ENCODE measurements at regions not wholly inside any gene's neighbourhood (a gene's known extent, or its start where the extent isn't known, plus 50 kb on each side); places are given as distances from the start of the nearest gene placed in this dataset.
"Not testable (repeated sequence)": the region's sequence is repeated elsewhere in the genome, so short reads cannot be mapped to it uniquely, and the experiment has no call there.

GRCh38 chr10:90222939-90223338 lies 521.5 kb downstream of the KIF20B start:
- Histone ChIP-seq H3K27ac (ENCODE audit: low read depth in 2 of 2, low read length in 2 of 2) (no peak overlapping the region), H3K9me3 (ENCODE audit: control insufficient read depth in 2 of 2, low read length in 2 of 2) (no peaks in the 10 kb centered on the region), H3K4me3 (ENCODE audit: low read length in 2 of 2) (no peak overlapping the region)

GRCh38 chr10:90224791-90225566 lies 523.6 kb downstream of the KIF20B start:
- Histone ChIP-seq H3K9me3 (ENCODE audit: control insufficient read depth in 2 of 2, low read length in 2 of 2) (no peaks in the 10 kb centered on the region), H3K36me3 (ENCODE audit: control insufficient read depth in 2 of 2, insufficient read depth in 2 of 2, low read length in 2 of 2) (no peaks in the 10 kb centered on the region), H3K4me3 (ENCODE audit: low read length in 2 of 2) (no peak overlapping the region), H3K27ac (ENCODE audit: low read depth in 2 of 2, low read length in 2 of 2) (no peak overlapping the region), H3K9ac (ENCODE audit: low read depth in 1 of 2, low read length in 2 of 2) (no peak overlapping the region), H3K4me1 (ENCODE audit: control insufficient read depth in 2 of 2, insufficient read depth in 2 of 2, low read length in 2 of 2) (no peaks in the 10 kb centered on the region), H3K27me3 (ENCODE audit: control insufficient read depth in 2 of 2, insufficient read depth in 2 of 2, low read length in 2 of 2) (no peaks in the 10 kb centered on the region)

More at GRCh38 chr10:90222939-90223338, 521.5 kb downstream of the KIF20B start:
- Histone ChIP-seq H3K27me3 (ENCODE audit: control insufficient read depth in 2 of 2, insufficient read depth in 2 of 2, low read length in 2 of 2) (no peaks in the 10 kb centered on the region), H3K36me3 (ENCODE audit: control insufficient read depth in 2 of 2, insufficient read depth in 2 of 2, low read length in 2 of 2) (no peaks in the 10 kb centered on the region), H3K4me1 (ENCODE audit: control insufficient read depth in 2 of 2, insufficient read depth in 2 of 2, low read length in 2 of 2) (no peaks in the 10 kb centered on the region), H3K9ac (ENCODE audit: low read depth in 1 of 2, low read length in 2 of 2) (no peak overlapping the region)

GRCh38 chr10:90226517-90226916 lies 525.1 kb downstream of the KIF20B start:
- no peaks in the 10 kb centered on the region for H3K27me3 ChIP-seq (ENCODE audit: control insufficient read depth in 2 of 2, insufficient read depth in 2 of 2, low read length in 2 of 2)
- no peaks in the 10 kb centered on the region for H3K9me3 ChIP-seq (ENCODE audit: control insufficient read depth in 2 of 2, low read length in 2 of 2)
- H3K9ac ChIP-seq (ENCODE audit: low read depth in 1 of 2, low read length in 2 of 2): no peak overlapping the region
- H3K27ac ChIP-seq (ENCODE audit: low read depth in 2 of 2, low read length in 2 of 2): no peak overlapping the region
- H3K4me1 ChIP-seq (ENCODE audit: control insufficient read depth in 2 of 2, insufficient read depth in 2 of 2, low read length in 2 of 2): no peaks in the 10 kb centered on the region
- no peak overlapping the region for H3K4me3 ChIP-seq (ENCODE audit: low read length in 2 of 2)
- H3K36me3 ChIP-seq (ENCODE audit: control insufficient read depth in 2 of 2, insufficient read depth in 2 of 2, low read length in 2 of 2): no peaks in the 10 kb centered on the region

GRCh38 chr10:90227217-90227656 lies 525.8 kb downstream of the KIF20B start:
- H3K4me3 ChIP-seq (ENCODE audit: low read length in 2 of 2): no peak overlapping the region
- H3K9ac ChIP-seq (ENCODE audit: low read depth in 1 of 2, low read length in 2 of 2): no peak overlapping the region
- H3K36me3 ChIP-seq (ENCODE audit: control insufficient read depth in 2 of 2, insufficient read depth in 2 of 2, low read length in 2 of 2): no peaks in the 10 kb centered on the region
- no peak overlapping the region for H3K27ac ChIP-seq (ENCODE audit: low read depth in 2 of 2, low read length in 2 of 2)
- H3K27me3 ChIP-seq (ENCODE audit: control insufficient read depth in 2 of 2, insufficient read depth in 2 of 2, low read length in 2 of 2): no peaks in the 10 kb centered on the region
- no peaks in the 10 kb centered on the region for H3K9me3 ChIP-seq (ENCODE audit: control insufficient read depth in 2 of 2, low read length in 2 of 2)
- no peaks in the 10 kb centered on the region for H3K4me1 ChIP-seq (ENCODE audit: control insufficient read depth in 2 of 2, insufficient read depth in 2 of 2, low read length in 2 of 2)

GRCh38 chr10:90227786-90228185 lies 526.4 kb downstream of the KIF20B start:
- Histone ChIP-seq H3K9me3 (ENCODE audit: control insufficient read depth in 2 of 2, low read length in 2 of 2) (no peaks in the 10 kb centered on the region), H3K4me3 (ENCODE audit: low read length in 2 of 2) (no peak overlapping the region), H3K36me3 (ENCODE audit: control insufficient read depth in 2 of 2, insufficient read depth in 2 of 2, low read length in 2 of 2) (no peaks in the 10 kb centered on the region), H3K9ac (ENCODE audit: low read depth in 1 of 2, low read length in 2 of 2) (no peak overlapping the region), H3K27me3 (ENCODE audit: control insufficient read depth in 2 of 2, insufficient read depth in 2 of 2, low read length in 2 of 2) (no peaks in the 10 kb centered on the region), H3K4me1 (ENCODE audit: control insufficient read depth in 2 of 2, insufficient read depth in 2 of 2, low read length in 2 of 2) (no peaks in the 10 kb centered on the region), H3K27ac (ENCODE audit: low read depth in 2 of 2, low read length in 2 of 2) (no peak overlapping the region)

GRCh38 chr10:90229486-90229885 lies 528.1 kb downstream of the KIF20B start:
- Histone ChIP-seq H3K9ac (ENCODE audit: low read depth in 1 of 2, low read length in 2 of 2) (no peak overlapping the region), H3K27me3 (ENCODE audit: control insufficient read depth in 2 of 2, insufficient read depth in 2 of 2, low read length in 2 of 2) (no peaks in the 10 kb centered on the region), H3K9me3 (ENCODE audit: control insufficient read depth in 2 of 2, low read length in 2 of 2) (no peaks in the 10 kb centered on the region), H3K4me3 (ENCODE audit: low read length in 2 of 2) (no peak overlapping the region), H3K36me3 (ENCODE audit: control insufficient read depth in 2 of 2, insufficient read depth in 2 of 2, low read length in 2 of 2) (no peaks in the 10 kb centered on the region), H3K27ac (ENCODE audit: low read depth in 2 of 2, low read length in 2 of 2) (no peak overlapping the region), H3K4me1 (ENCODE audit: control insufficient read depth in 2 of 2, insufficient read depth in 2 of 2, low read length in 2 of 2) (no peaks in the 10 kb centered on the region)

GRCh38 chr10:90233805-90234204 lies 532.4 kb downstream of the KIF20B start:
- H3K27ac ChIP-seq (ENCODE audit: low read depth in 2 of 2, low read length in 2 of 2); H3K9ac ChIP-seq (ENCODE audit: low read depth in 1 of 2, low read length in 2 of 2); H3K27me3 ChIP-seq (ENCODE audit: control insufficient read depth in 2 of 2, insufficient read depth in 2 of 2, low read length in 2 of 2); H3K36me3 ChIP-seq (ENCODE audit: control insufficient read depth in 2 of 2, insufficient read depth in 2 of 2, low read length in 2 of 2); H3K9me3 ChIP-seq (ENCODE audit: control insufficient read depth in 2 of 2, low read length in 2 of 2); H3K4me3 ChIP-seq (ENCODE audit: low read length in 2 of 2); H3K4me1 ChIP-seq (ENCODE audit: control insufficient read depth in 2 of 2, insufficient read depth in 2 of 2, low read length in 2 of 2): not testable (repeated sequence)

- no peaks in the 10 kb centered on the region for H3K27me3 ChIP-seq (ENCODE audit: control insufficient read depth in 2 of 2, insufficient read depth in 2 of 2, low read length in 2 of 2)
- H3K9me3 ChIP-seq (ENCODE audit: control insufficient read depth in 2 of 2, low read length in 2 of 2): no peaks in the 10 kb centered on the region
- no peak overlapping the region for H3K9ac ChIP-seq (ENCODE audit: low read depth in 1 of 2, low read length in 2 of 2)
- no peaks in the 10 kb centered on the region for H3K36me3 ChIP-seq (ENCODE audit: control insufficient read depth in 2 of 2, insufficient read depth in 2 of 2, low read length in 2 of 2)
- H3K27ac ChIP-seq (ENCODE audit: low read depth in 2 of 2, low read length in 2 of 2): no peak overlapping the region
- H3K4me1 ChIP-seq (ENCODE audit: control insufficient read depth in 2 of 2, insufficient read depth in 2 of 2, low read length in 2 of 2): no peaks in the 10 kb centered on the region
- H3K4me3 ChIP-seq (ENCODE audit: low read length in 2 of 2): no peak overlapping the region
Measured at GRCh38 chr10:90245623-90246022, 544.2 kb downstream of the KIF20B start.

- H3K4me1 ChIP-seq (ENCODE audit: control insufficient read depth in 2 of 2, insufficient read depth in 2 of 2, low read length in 2 of 2); H3K9ac ChIP-seq (ENCODE audit: low read depth in 1 of 2, low read length in 2 of 2); H3K36me3 ChIP-seq (ENCODE audit: control insufficient read depth in 2 of 2, insufficient read depth in 2 of 2, low read length in 2 of 2); H3K27ac ChIP-seq (ENCODE audit: low read depth in 2 of 2, low read length in 2 of 2); H3K9me3 ChIP-seq (ENCODE audit: control insufficient read depth in 2 of 2, low read length in 2 of 2); H3K27me3 ChIP-seq (ENCODE audit: control insufficient read depth in 2 of 2, insufficient read depth in 2 of 2, low read length in 2 of 2); H3K4me3 ChIP-seq (ENCODE audit: low read length in 2 of 2): not testable (repeated sequence)
Measured at GRCh38 chr10:90250784-90251183, 549.4 kb downstream of the KIF20B start.

GRCh38 chr10:90269699-90270098 lies 568.3 kb downstream of the KIF20B start:
- Histone ChIP-seq H3K27me3 (ENCODE audit: control insufficient read depth in 2 of 2, insufficient read depth in 2 of 2, low read length in 2 of 2) (no peaks in the 10 kb centered on the region), H3K4me1 (ENCODE audit: control insufficient read depth in 2 of 2, insufficient read depth in 2 of 2, low read length in 2 of 2) (no peaks in the 10 kb centered on the region), H3K4me3 (ENCODE audit: low read length in 2 of 2) (no peak overlapping the region), H3K36me3 (ENCODE audit: control insufficient read depth in 2 of 2, insufficient read depth in 2 of 2, low read length in 2 of 2) (no peaks in the 10 kb centered on the region), H3K9ac (ENCODE audit: low read depth in 1 of 2, low read length in 2 of 2) (no peak overlapping the region), H3K9me3 (ENCODE audit: control insufficient read depth in 2 of 2, low read length in 2 of 2) (no peaks in the 10 kb centered on the region), H3K27ac (ENCODE audit: low read depth in 2 of 2, low read length in 2 of 2) (no peak overlapping the region)
